GM21526 (cell line): ENCODE measurements at regions not wholly inside any gene's neighbourhood (a gene's known extent, or its start where the extent isn't known, plus 50 kb on each side); places are given as distances from the start of the nearest gene placed in this dataset.

ENCODE experiments used
- ATAC-seq: cut with Tn5 transposase; IDR thresholded peaks from one replicate; pipeline ENCODE4 v1.9.1; 2021; ENCODE audit warnings: moderate library complexity; ENCODE audit not compliant: unreplicated experiment, low FRiP score

- no peak for ATAC-seq
Measured at GRCh38 chr2:3071685-3072263, 305.8 kb downstream of the EIPR1 start.

GRCh38 chr2:3066831-3067230, 310.8 kb downstream of the EIPR1 start:
- ATAC-seq = no peak

GRCh38 chr2:3065928-3066327, 311.7 kb downstream of the EIPR1 start:
- no peak for ATAC-seq

- ATAC-seq = no peak
Measured at GRCh38 chr2:3062476-3063260, 314.9 kb downstream of the EIPR1 start.

- no peak for ATAC-seq
Measured at GRCh38 chr2:3060049-3060448, 317.6 kb downstream of the EIPR1 start.

GRCh38 chr2:3059141-3059925, 318.3 kb downstream of the EIPR1 start:
- no peak for ATAC-seq

GRCh38 chr2:3054066-3054465, 323.6 kb downstream of the EIPR1 start:
- ATAC-seq = no peak

- no peak for ATAC-seq
Measured at GRCh38 chr2:3051266-3051665, 326.4 kb downstream of the EIPR1 start.

GRCh38 chr2:3046170-3046865, 331.3 kb downstream of the EIPR1 start:
- ATAC-seq = no peak

GRCh38 chr2:3045318-3045921, 332.2 kb downstream of the EIPR1 start:
- no peak for ATAC-seq

- ATAC-seq = no peak
Measured at GRCh38 chr2:3044587-3045317, 332.9 kb downstream of the EIPR1 start.

- ATAC-seq = no peak
Measured at GRCh38 chr2:3043726-3044125, 333.9 kb downstream of the EIPR1 start.

GRCh38 chr2:3042601-3043585, 334.7 kb downstream of the EIPR1 start:
- no peak for ATAC-seq

GRCh38 chr2:3041841-3042600, 335.6 kb downstream of the EIPR1 start:
- no peak for ATAC-seq

GRCh38 chr2:3041246-3041645, 336.4 kb downstream of the EIPR1 start:
- no peak for ATAC-seq

- no peak for ATAC-seq
Measured at GRCh38 chr2:3040496-3041140, 337.0 kb downstream of the EIPR1 start.

GRCh38 chr2:3040066-3040428, 337.6 kb downstream of the EIPR1 start:
- no peak for ATAC-seq
